Sigmoid colon (tissue), 6 donors: ENCODE measurements at regions not wholly inside any gene's neighbourhood (a gene's known extent, or its start where the extent isn't known, plus 50 kb on each side); places are given as distances from the start of the nearest gene placed in this dataset.
A peak's percentile ranks its signal among the peaks of the same experiment; 100 is the strongest.

ENCODE experiments used
- DNase-seq: peaks from one replicate; pipeline ENCODE4 v3.0.0-alpha.2; 2019
- H3K27ac ChIP-seq, 4 donors: fragments of 200-600 bp; sonication (generic); one replicate each; pipeline ENCODE4 v1.5.1; 2016 to 2019; ENCODE audit warnings: mild to moderate bottlenecking in 1 of 4
- H3K27me3 ChIP-seq, 3 donors: fragments of 200-600 bp; sonication (generic); one replicate each; pipeline ENCODE4 v1.5.1; 2019; ENCODE audit warnings: mild to moderate bottlenecking in 1 of 3
- H3K36me3 ChIP-seq, 4 donors: fragments of 200-600 bp; sonication (generic); one replicate each; pipeline ENCODE4 v1.5.1; 2016 to 2019
- H3K4me1 ChIP-seq, 4 donors: fragments of 200-600 bp; sonication (generic); one replicate each; pipeline ENCODE4 v1.5.1; 2017 to 2019
- H3K4me3 ChIP-seq, 4 donors: fragments of 200-600 bp; sonication (generic); one replicate each; pipeline ENCODE4 v1.5.1; 2017 to 2019; ENCODE audit warnings: mild to moderate bottlenecking in 2 of 4, moderate library complexity in 1 of 4
- H3K9me3 ChIP-seq, 4 donors: fragments of 200-600 bp in 3 of 4; sonication (generic) in 3 of 4; one replicate each; pipeline versions ENCODE4 v1.5.1 to v1.6.1; 2013 to 2019
- CTCF ChIP-seq, 4 experiments: fragments of 450-650 bp in 3 of 4; fragments of 200-600 bp in 1 of 4; IDR thresholded peaks; one replicate each; pipeline ENCODE4 v1.5.1; 2016 to 2019; ENCODE audit warnings: antibody characterized with exemption in 4 of 4, mild to moderate bottlenecking in 3 of 4, moderate library complexity in 2 of 4
- EP300 ChIP-seq, 4 donors: sonication (generic); formaldehyde crosslinking; IDR thresholded peaks; one replicate each; pipeline ENCODE4 v1.6.1; 2017; ENCODE audit warnings: antibody characterized with exemption in 4 of 4
- POLR2A ChIP-seq, 2 donors: fragments of 450-650 bp; IDR thresholded peaks; one replicate each; pipeline ENCODE4 v1.6.1; 2016; ENCODE audit warnings: antibody characterized with exemption in 2 of 2, mild to moderate bottlenecking in 2 of 2, moderate library complexity in 2 of 2
- POLR2AphosphoS5 ChIP-seq, 4 donors: sonication (generic); formaldehyde crosslinking; IDR thresholded peaks; one replicate each; pipeline ENCODE4 v1.6.1; 2017; ENCODE audit warnings: antibody characterized with exemption in 4 of 4
- WGBS, 2 donors: extraction: QIAGEN DNeasy Blood & Tissue Kit; methylation state at CpG; one replicate each; pipeline ENCODE4 v1.1.7; 2013; 5-methylcytosine and 5-hydroxymethylcytosine counted together
- intact Hi-C: fragments of 100-400 bp; cut with DNase I; formaldehyde crosslinking; loops from one replicate; pipeline ENCODE4 v1.15.1; 2023
- donor health status: healthy with polysubstance abuse.
- donor health status: healthy.

- Histone ChIP-seq H3K4me1 (peaks cover 0 to 34% (median 20%) of the 10 kb centered on the region in 4 donors), H3K27me3 (no peaks in the 10 kb centered on the region), H3K9me3 (no peaks in the 10 kb centered on the region), H3K27ac (peak overlapping the region in 1 of 4 donors; percentile 44), H3K4me3 (no peak overlapping the region), H3K36me3 (no peaks in the 10 kb centered on the region)
- intact Hi-C loops: loop anchor here (10.0 kb wide), 1 partner anchor 578 kb away; no protein-coding TSS in a partner anchor
- no peak for TF ChIP-seq POLR2A (IDR thresholded peaks at IDR 0.05)
- no peak for TF ChIP-seq CTCF (IDR thresholded peaks at IDR 0.05)
- TF ChIP-seq POLR2AphosphoS5 (IDR thresholded peaks at IDR 0.05): no peak
- TF ChIP-seq EP300 (IDR thresholded peaks at IDR 0.05): no peak
- no peak for DNase-seq
- 34 to 76% methylated on average over 3 of the region's 3 CpGs for WGBS, 2 donors
Observed at GRCh38 chr6:142697001-142697335, 248.0 kb downstream of the HIVEP2 start.

DNA sequence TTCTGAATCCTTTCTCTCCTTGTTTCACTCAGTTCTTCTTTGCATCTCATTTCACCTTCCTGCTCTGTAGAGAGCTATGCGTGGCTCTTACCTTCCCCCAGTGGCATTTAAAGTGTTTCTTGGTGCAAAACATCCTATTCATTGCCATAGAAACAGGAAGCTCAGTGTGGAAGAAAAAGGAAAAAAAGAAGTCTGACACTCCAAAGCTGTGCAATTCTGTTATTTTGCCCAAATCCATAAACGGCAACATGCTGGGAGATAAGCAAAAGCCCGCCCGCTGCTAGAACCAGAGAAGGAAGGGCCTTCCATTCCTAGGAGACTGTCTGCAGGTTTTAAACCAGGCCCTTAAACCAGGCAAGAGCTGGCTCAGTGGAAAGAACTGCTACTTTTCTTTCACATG lies 247.1 kb downstream of the HIVEP2 start:
- no peaks in the 10 kb centered on the region for H3K9me3 ChIP-seq
- no peak for DNase-seq
- intact Hi-C loops: loop anchor here (10.0 kb wide), 1 partner anchor 577 kb away; no protein-coding TSS in a partner anchor
- H3K4me3 ChIP-seq: no peak overlapping the region
- no peak overlapping the region for H3K27ac ChIP-seq
- H3K4me1 ChIP-seq: peaks cover 0 to 34% (median 19%) of the 10 kb centered on the region in 4 donors
- TF ChIP-seq POLR2A (IDR thresholded peaks at IDR 0.05): no peak
- WGBS, 2 donors: 85 to 94% methylated on average over 4 of the region's 4 CpGs
- no peaks in the 10 kb centered on the region for H3K36me3 ChIP-seq
- no peaks in the 10 kb centered on the region for H3K27me3 ChIP-seq

- 93 to 95% methylated on average over 2 of the region's 2 CpGs for WGBS, 2 donors
- H3K4me3 ChIP-seq: no peak overlapping the region
- DNase-seq: no peak
- intact Hi-C loops: loop anchor here (10.0 kb wide), 1 partner anchor 576 kb away; no protein-coding TSS in a partner anchor
- no peak overlapping the region for H3K27ac ChIP-seq
- H3K27me3 ChIP-seq: no peaks in the 10 kb centered on the region
- H3K36me3 ChIP-seq: no peaks in the 10 kb centered on the region
- no peaks in the 10 kb centered on the region for H3K9me3 ChIP-seq
- TF ChIP-seq CTCF (IDR thresholded peaks at IDR 0.05) (no peak), EP300 (IDR thresholded peaks at IDR 0.05) (no peak), POLR2A (IDR thresholded peaks at IDR 0.05) (no peak), POLR2AphosphoS5 (IDR thresholded peaks at IDR 0.05) (no peak)
- peaks cover 0 to 27% (median 15%) of the 10 kb centered on the region in 4 donors for H3K4me1 ChIP-seq
Observed at GRCh38 chr6:142698751-142699150, 246.2 kb downstream of the HIVEP2 start.

DNA sequence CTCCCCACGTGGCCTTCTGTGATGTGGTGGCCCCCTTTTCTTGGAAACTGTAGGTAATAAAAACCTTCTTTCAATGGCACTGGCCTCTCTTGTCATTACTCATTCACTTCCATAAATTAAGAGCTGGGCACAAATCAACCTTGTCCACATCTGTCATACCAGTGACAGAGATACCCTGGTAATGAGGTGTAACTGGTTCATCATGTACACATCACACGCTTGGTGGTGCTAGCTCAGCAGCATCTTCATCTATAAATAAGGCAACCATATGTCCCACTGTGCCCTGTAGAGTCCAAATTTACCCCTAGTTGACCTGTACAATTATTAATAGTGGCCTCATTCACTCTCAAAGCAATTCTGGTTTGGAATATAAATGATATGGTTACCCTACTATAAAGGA lies 245.6 kb downstream of the HIVEP2 start:
- Histone ChIP-seq H3K27me3 (no peaks in the 10 kb centered on the region), H3K36me3 (no peaks in the 10 kb centered on the region), H3K4me1 (peaks cover 0 to 26% (median 14%) of the 10 kb centered on the region in 4 donors), H3K9me3 (no peaks in the 10 kb centered on the region), H3K4me3 (no peak overlapping the region), H3K27ac (no peak overlapping the region)
- 90 to 92% methylated on average over 2 of the region's 2 CpGs for WGBS, 2 donors
- no peak for DNase-seq
- intact Hi-C loops: loop anchor here (10.0 kb wide), 1 partner anchor 575 kb away; no protein-coding TSS in a partner anchor
- TF ChIP-seq POLR2A (IDR thresholded peaks at IDR 0.05): no peak
- no peak for TF ChIP-seq CTCF (IDR thresholded peaks at IDR 0.05)
- TF ChIP-seq POLR2AphosphoS5 (IDR thresholded peaks at IDR 0.05): no peak
- TF ChIP-seq EP300 (IDR thresholded peaks at IDR 0.05): no peak

- Histone ChIP-seq H3K4me3 (no peak overlapping the region), H3K27ac (no peak overlapping the region), H3K4me1 (peaks cover 0 to 19% (median 12%) of the 10 kb centered on the region in 4 donors), H3K36me3 (no peaks in the 10 kb centered on the region), H3K9me3 (no peaks in the 10 kb centered on the region), H3K27me3 (no peaks in the 10 kb centered on the region)
- TF ChIP-seq EP300 (IDR thresholded peaks at IDR 0.05) (peak in 1 of 4 donors; percentile 23), CTCF (IDR thresholded peaks at IDR 0.05) (no peak), POLR2AphosphoS5 (IDR thresholded peaks at IDR 0.05) (peak in 1 of 4 donors; percentile 22)
- no peak for DNase-seq
- 87 to 94% methylated on average over 4 of the region's 4 CpGs for WGBS, 2 donors
- intact Hi-C loops: no loop called here
Observed at GRCh38 chr6:142700032-142700431, 244.9 kb downstream of the HIVEP2 start.
